Mucosa of descending colon (tissue), 3 donors: ENCODE measurements at regions not wholly inside any gene's neighbourhood (a gene's known extent, or its start where the extent isn't known, plus 50 kb on each side); places are given as distances from the start of the nearest gene placed in this dataset.

Experiments used
- ATAC-seq: fragments of 200-7000 bp; cut with Tn5 transposase; one replicate; pipeline ENCODE4 v1.9.1; 2020; ENCODE audit warnings: mild to moderate bottlenecking, moderate library complexity
- DNase-seq, 3 donors: peaks; one replicate each; pipeline ENCODE4 v3.0.0-alpha.2; 2020
- H3K36me3 ChIP-seq: fragments of 200-600 bp; one replicate; pipeline ENCODE4 v1.8.0; 2021; ENCODE audit warnings: low read depth, mild to moderate bottlenecking
- H3K4me1 ChIP-seq: fragments of 200-600 bp; one replicate; pipeline ENCODE4 v1.8.0; 2021; ENCODE audit warnings: low read depth, mild to moderate bottlenecking
- H3K4me3 ChIP-seq: fragments of 200-600 bp; one replicate; pipeline ENCODE4 v1.8.0; 2021; ENCODE audit warnings: mild to moderate bottlenecking
- H3K9me3 ChIP-seq: fragments of 200-600 bp; one replicate; pipeline ENCODE4 v1.8.0; 2021; ENCODE audit warnings: mild to moderate bottlenecking
- intact Hi-C, 2 donors: fragments of 100-400 bp; cut with DNase I in 1 of 2; cut with micrococcal nuclease in 1 of 2; formaldehyde crosslinking; loops; one replicate each; pipeline versions ENCODE4 v1.11.0 to v1.11.1; 2022; cut with DNase I, micrococcal nuclease
- TF ChIP-seq, protein P1 (sequence below): fragments of 200-600 bp; IDR thresholded peaks from one replicate; pipeline ENCODE4 v1.8.0; 2022; ENCODE audit warnings: antibody characterized with exemption, mild to moderate bottlenecking
- donor health status: DM: no; HTN: no; CAD: no; lungs with moderate emphysema.
- donor health status: DM: no; HTN: no; CAD: no.
- donor health status: DM: no; HTN: yes; CAD: no.

DNA sequence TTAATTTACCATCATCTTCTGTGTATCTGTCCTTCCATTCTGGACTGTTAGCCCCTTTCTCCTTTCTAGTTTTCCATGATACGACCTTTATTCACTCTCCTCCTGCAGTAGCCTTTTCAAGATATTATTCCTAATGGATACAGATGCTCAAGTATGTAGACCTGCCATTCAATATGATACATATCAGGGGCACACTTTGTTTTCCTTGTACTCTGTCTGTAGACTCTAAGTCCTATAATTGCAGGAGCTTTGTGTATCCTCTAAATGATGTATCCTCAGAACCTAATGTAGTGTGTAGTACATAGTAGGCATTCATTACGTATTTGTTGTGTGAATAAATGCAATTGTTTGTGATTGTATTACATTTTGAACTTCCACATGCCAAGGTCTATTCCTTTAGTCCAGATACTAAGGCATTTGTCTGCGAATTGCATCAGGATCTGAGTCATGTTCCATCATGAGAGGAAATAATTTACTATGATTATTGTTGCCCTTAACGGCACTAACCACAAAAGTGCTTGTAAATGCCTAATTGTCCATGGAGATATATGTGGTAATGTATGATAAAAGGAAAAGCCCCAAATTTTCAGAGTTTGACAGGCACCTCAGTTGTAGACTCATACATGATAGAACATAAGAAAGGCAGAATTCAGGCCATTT lies 57.1 kb upstream of the IZUMO3 start:
- no peaks in the 10 kb centered on the region for H3K4me1 ChIP-seq
- no peaks in the 10 kb centered on the region for H3K9me3 ChIP-seq
- TF ChIP-seq, protein P1, sequence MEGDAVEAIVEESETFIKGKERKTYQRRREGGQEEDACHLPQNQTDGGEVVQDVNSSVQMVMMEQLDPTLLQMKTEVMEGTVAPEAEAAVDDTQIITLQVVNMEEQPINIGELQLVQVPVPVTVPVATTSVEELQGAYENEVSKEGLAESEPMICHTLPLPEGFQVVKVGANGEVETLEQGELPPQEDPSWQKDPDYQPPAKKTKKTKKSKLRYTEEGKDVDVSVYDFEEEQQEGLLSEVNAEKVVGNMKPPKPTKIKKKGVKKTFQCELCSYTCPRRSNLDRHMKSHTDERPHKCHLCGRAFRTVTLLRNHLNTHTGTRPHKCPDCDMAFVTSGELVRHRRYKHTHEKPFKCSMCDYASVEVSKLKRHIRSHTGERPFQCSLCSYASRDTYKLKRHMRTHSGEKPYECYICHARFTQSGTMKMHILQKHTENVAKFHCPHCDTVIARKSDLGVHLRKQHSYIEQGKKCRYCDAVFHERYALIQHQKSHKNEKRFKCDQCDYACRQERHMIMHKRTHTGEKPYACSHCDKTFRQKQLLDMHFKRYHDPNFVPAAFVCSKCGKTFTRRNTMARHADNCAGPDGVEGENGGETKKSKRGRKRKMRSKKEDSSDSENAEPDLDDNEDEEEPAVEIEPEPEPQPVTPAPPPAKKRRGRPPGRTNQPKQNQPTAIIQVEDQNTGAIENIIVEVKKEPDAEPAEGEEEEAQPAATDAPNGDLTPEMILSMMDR = no peak
- no peaks in the 10 kb centered on the region for H3K36me3 ChIP-seq
- DNase-seq (no peak), ATAC-seq (no peak)
- no peak overlapping the region for H3K4me3 ChIP-seq
- intact Hi-C loops = no loop called here
